MV-4-11 (cell line): ENCODE measurements at regions not wholly inside any gene's neighbourhood (a gene's known extent, or its start where the extent isn't known, plus 50 kb on each side); places are given as distances from the start of the nearest gene placed in this dataset.
"Not testable (repeated sequence)": the region's sequence is repeated elsewhere in the genome, so short reads cannot be mapped to it uniquely, and the experiment has no call there.

Experiments used
- DNase-seq: peaks from one replicate; lab custom pipeline; 2025; lab: John Stamatoyannopoulos, UW

- DNase-seq: no peak
Measured at GRCh38 chr6:81465859-81466258, 286.6 kb downstream of the TENT5A start.

GRCh38 chr6:81456416-81456815, 296.1 kb downstream of the TENT5A start:
- DNase-seq: no peak

GRCh38 chr6:81455641-81456040, 296.8 kb downstream of the TENT5A start:
- no peak for DNase-seq

- peak; percentile 76 for DNase-seq
Measured at GRCh38 chr6:81451787-81452186, 300.7 kb downstream of the TENT5A start.

- no peak for DNase-seq
Measured at GRCh38 chr6:81450180-81450579, 302.3 kb downstream of the TENT5A start.

GRCh38 chr6:81446509-81446908, 306.0 kb downstream of the TENT5A start:
- no peak for DNase-seq

- no peak for DNase-seq
Measured at GRCh38 chr6:81439417-81439816, 313.1 kb downstream of the TENT5A start.

- DNase-seq: no peak
Measured at GRCh38 chr6:81436990-81437389, 315.5 kb downstream of the TENT5A start.

- DNase-seq: no peak
Measured at GRCh38 chr6:81413306-81413705, 339.2 kb downstream of the TENT5A start.

GRCh38 chr6:81401970-81402690, 350.4 kb downstream of the TENT5A start:
- no peak for DNase-seq

GRCh38 chr6:81396916-81397315, 355.6 kb downstream of the TENT5A start:
- DNase-seq: no peak

GRCh38 chr6:81387163-81387562, 365.3 kb downstream of the TENT5A start:
- DNase-seq: no peak

GRCh38 chr6:81384921-81385320, 367.6 kb downstream of the TENT5A start:
- no peak for DNase-seq

GRCh38 chr6:81383472-81383871, 369.0 kb downstream of the TENT5A start:
- no peak for DNase-seq

- no peak for DNase-seq
Measured at GRCh38 chr6:81382852-81383251, 369.6 kb downstream of the TENT5A start.

- DNase-seq: no peak
Measured at GRCh38 chr6:81381382-81381916, 371.0 kb downstream of the TENT5A start.

GRCh38 chr6:81380718-81381338, 371.7 kb downstream of the TENT5A start:
- DNase-seq: no peak

- no peak for DNase-seq
Measured at GRCh38 chr6:81376745-81377144, 375.7 kb downstream of the TENT5A start.

GRCh38 chr6:81373414-81373813, 379.1 kb downstream of the TENT5A start:
- no peak for DNase-seq

- no peak for DNase-seq
Measured at GRCh38 chr6:81371930-81372329, 380.6 kb downstream of the TENT5A start.

- no peak for DNase-seq
Measured at GRCh38 chr6:81366972-81367371, 385.5 kb downstream of the TENT5A start.

- no peak for DNase-seq
Measured at GRCh38 chr6:81362246-81362645, 390.2 kb downstream of the TENT5A start.

GRCh38 chr6:81353262-81353661, 399.2 kb downstream of the TENT5A start:
- DNase-seq: no peak

GRCh38 chr6:81344026-81344425, 408.5 kb downstream of the TENT5A start:
- not testable (repeated sequence) for DNase-seq
